Loucy (cell line): ENCODE measurements at regions not wholly inside any gene's neighbourhood (a gene's known extent, or its start where the extent isn't known, plus 50 kb on each side); places are given as distances from the start of the nearest gene placed in this dataset.

ENCODE experiments used
- H2AFZ ChIP-seq: fragments of 200-600 bp; sonication (generic); 2 replicates; pipeline ENCODE4 v1.6.0; 2016; ENCODE audit warnings: antibody characterized with exemption, mild to moderate bottlenecking, low read length, moderate library complexity
- H3F3A ChIP-seq: fragments of 200-600 bp; 2 replicates; pipeline ENCODE4 v1.6.0; 2016; ENCODE audit warnings: antibody characterized with exemption, low read depth, mild to moderate bottlenecking
- H3K27me3 ChIP-seq: fragments of 200-600 bp; sonication (generic); 2 replicates; pipeline ENCODE4 v1.6.1; 2014; ENCODE audit warnings: low read length, mild to moderate bottlenecking; ENCODE audit not compliant: insufficient read depth, poor library complexity, severe bottlenecking
- H3K36me3 ChIP-seq: fragments of 200-600 bp; sonication (generic); 2 replicates; pipeline ENCODE4 v1.6.1; 2016; ENCODE audit warnings: low read length; ENCODE audit not compliant: insufficient read depth
- H3K4me1 ChIP-seq: fragments of 200-600 bp; sonication (generic); 2 replicates; pipeline ENCODE4 v1.5.1; 2014; ENCODE audit warnings: low read length, mild to moderate bottlenecking; ENCODE audit not compliant: insufficient read depth, poor library complexity, severe bottlenecking
- H3K4me2 ChIP-seq: fragments of 200-600 bp; sonication (generic); 2 replicates; pipeline ENCODE4 v1.6.0; 2014; ENCODE audit warnings: antibody characterized with exemption, low read length, low read depth, mild to moderate bottlenecking; ENCODE audit not compliant: poor library complexity, severe bottlenecking
- H3K4me3 ChIP-seq: fragments of 200-600 bp; sonication (generic); 2 replicates; pipeline ENCODE4 v1.5.1; 2014; ENCODE audit warnings: low read length, mild to moderate bottlenecking, mixed read lengths; ENCODE audit not compliant: poor library complexity, severe bottlenecking
- H3K79me2 ChIP-seq: fragments of 200-600 bp; sonication (generic); 2 replicates; pipeline ENCODE4 v1.6.1; 2014; ENCODE audit warnings: low read length; ENCODE audit not compliant: insufficient read depth
- H3K9ac ChIP-seq: fragments of 200-600 bp; sonication (generic); 2 replicates; pipeline ENCODE4 v1.6.0; 2014; ENCODE audit warnings: mild to moderate bottlenecking, low read depth, low read length, moderate library complexity; ENCODE audit not compliant: poor library complexity, severe bottlenecking
- H3K9me2 ChIP-seq: fragments of 200-600 bp; sonication (generic); replicated peaks from 2 replicates; pipeline ENCODE4 v1.6.1; 2016; ENCODE audit warnings: low read depth, low read length, mixed read lengths
- H3K9me3 ChIP-seq: fragments of 200-600 bp; sonication (generic); 2 replicates; pipeline ENCODE4 v1.6.1; 2014; ENCODE audit warnings: mild to moderate bottlenecking, antibody characterized with exemption, low read length, low read depth; ENCODE audit not compliant: insufficient read depth
- H4K20me1 ChIP-seq: fragments of 200-600 bp; sonication (generic); 2 replicates; pipeline ENCODE4 v1.6.0; 2014; ENCODE audit warnings: antibody characterized with exemption, low read length, mild to moderate bottlenecking; ENCODE audit not compliant: insufficient read depth, poor library complexity, severe bottlenecking
- CTCF ChIP-seq: fragments of 200-600 bp; sonication (generic); conservative IDR thresholded peaks from 2 replicates; pipeline ENCODE4 v1.5.1; 2014; ENCODE audit warnings: mild to moderate bottlenecking, antibody characterized with exemption, low read length
- EZH2phosphoT487 ChIP-seq: fragments of 200-600 bp; IDR thresholded peaks from 2 replicates; pipeline ENCODE4 v1.6.1; 2018; ENCODE audit warnings: antibody characterized with exemption, mild to moderate bottlenecking, moderate library complexity, borderline replicate concordance

GRCh38 chr11:96652516-96652915 lies 262.7 kb downstream of the JRKL start:
- Histone ChIP-seq H3K9me3 (no peaks in the 10 kb centered on the region), H3K27me3 (no peaks in the 10 kb centered on the region), H3K79me2 (no peaks in the 10 kb centered on the region), H3K9ac (no peak overlapping the region), H4K20me1 (no peaks in the 10 kb centered on the region), H3K36me3 (no peaks in the 10 kb centered on the region), H3K9me2 (no peaks in the 10 kb centered on the region), H3K4me2 (no peak overlapping the region), H2AFZ (no peak overlapping the region), H3K4me1 (no peaks in the 10 kb centered on the region), H3F3A (no peaks in the 10 kb centered on the region), H3K4me3 (no peak overlapping the region)
- no peak for TF ChIP-seq EZH2phosphoT487
- no peak for TF ChIP-seq CTCF

GRCh38 chr11:96655474-96655873 lies 265.7 kb downstream of the JRKL start:
- Histone ChIP-seq H3K4me1 (no peaks in the 10 kb centered on the region), H4K20me1 (no peaks in the 10 kb centered on the region), H3K9me2 (no peaks in the 10 kb centered on the region), H3K9me3 (no peaks in the 10 kb centered on the region), H2AFZ (no peak overlapping the region), H3K4me3 (no peak overlapping the region), H3K27me3 (no peaks in the 10 kb centered on the region), H3F3A (no peaks in the 10 kb centered on the region), H3K4me2 (no peak overlapping the region), H3K36me3 (no peaks in the 10 kb centered on the region), H3K79me2 (no peaks in the 10 kb centered on the region), H3K9ac (no peak overlapping the region)
- TF ChIP-seq CTCF (no peak), EZH2phosphoT487 (no peak)

DNA sequence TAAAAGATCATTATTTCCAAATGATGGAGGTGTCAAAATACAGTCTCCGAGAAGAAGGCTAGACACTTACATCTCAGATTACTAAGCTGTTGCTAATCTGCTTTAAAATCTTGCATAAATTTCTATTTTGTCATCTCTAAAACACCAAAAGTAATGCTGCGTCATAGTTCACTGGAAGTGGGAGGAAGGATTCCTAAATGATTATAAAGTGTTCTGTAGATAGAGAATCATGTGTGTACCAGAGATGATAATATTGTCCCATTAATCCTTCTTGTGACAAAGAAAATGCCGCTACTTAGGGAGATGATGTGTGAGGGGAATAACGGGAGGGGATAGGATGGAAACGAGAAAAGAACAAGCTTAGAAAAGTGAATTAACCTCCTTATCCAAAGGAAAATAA lies 268.6 kb downstream of the JRKL start:
- no peak overlapping the region for H3K4me2 ChIP-seq
- H3K27me3 ChIP-seq: no peaks in the 10 kb centered on the region
- H3K4me1 ChIP-seq: no peaks in the 10 kb centered on the region
- no peak for TF ChIP-seq EZH2phosphoT487
- H3K9me2 ChIP-seq: no peaks in the 10 kb centered on the region
- no peaks in the 10 kb centered on the region for H3K36me3 ChIP-seq
- H4K20me1 ChIP-seq: no peaks in the 10 kb centered on the region
- no peak overlapping the region for H3K9ac ChIP-seq
- no peak overlapping the region for H2AFZ ChIP-seq
- H3K9me3 ChIP-seq: no peaks in the 10 kb centered on the region
- H3F3A ChIP-seq: no peaks in the 10 kb centered on the region
- no peaks in the 10 kb centered on the region for H3K79me2 ChIP-seq
- no peak overlapping the region for H3K4me3 ChIP-seq

- no peaks in the 10 kb centered on the region for H3K4me1 ChIP-seq
- H3K9me2 ChIP-seq: no peaks in the 10 kb centered on the region
- H3K9me3 ChIP-seq: no peaks in the 10 kb centered on the region
- H3K9ac ChIP-seq: no peak overlapping the region
- no peaks in the 10 kb centered on the region for H3K27me3 ChIP-seq
- no peak for TF ChIP-seq EZH2phosphoT487
- no peak for TF ChIP-seq CTCF
- H4K20me1 ChIP-seq: no peaks in the 10 kb centered on the region
- no peak overlapping the region for H3K4me3 ChIP-seq
- no peaks in the 10 kb centered on the region for H3K36me3 ChIP-seq
- H3F3A ChIP-seq: no peaks in the 10 kb centered on the region
- H3K4me2 ChIP-seq: no peak overlapping the region
- H3K79me2 ChIP-seq: no peaks in the 10 kb centered on the region
- H2AFZ ChIP-seq: no peak overlapping the region
These were observed 274.3 kb downstream of the JRKL start for GRCh38 chr11:96664110-96664509.
